ENCODE measurements at regions not wholly inside any gene's neighbourhood (a gene's known extent, or its start where the extent isn't known, plus 50 kb on each side); places are given as distances from the start of the nearest gene placed in this dataset.

DNA sequence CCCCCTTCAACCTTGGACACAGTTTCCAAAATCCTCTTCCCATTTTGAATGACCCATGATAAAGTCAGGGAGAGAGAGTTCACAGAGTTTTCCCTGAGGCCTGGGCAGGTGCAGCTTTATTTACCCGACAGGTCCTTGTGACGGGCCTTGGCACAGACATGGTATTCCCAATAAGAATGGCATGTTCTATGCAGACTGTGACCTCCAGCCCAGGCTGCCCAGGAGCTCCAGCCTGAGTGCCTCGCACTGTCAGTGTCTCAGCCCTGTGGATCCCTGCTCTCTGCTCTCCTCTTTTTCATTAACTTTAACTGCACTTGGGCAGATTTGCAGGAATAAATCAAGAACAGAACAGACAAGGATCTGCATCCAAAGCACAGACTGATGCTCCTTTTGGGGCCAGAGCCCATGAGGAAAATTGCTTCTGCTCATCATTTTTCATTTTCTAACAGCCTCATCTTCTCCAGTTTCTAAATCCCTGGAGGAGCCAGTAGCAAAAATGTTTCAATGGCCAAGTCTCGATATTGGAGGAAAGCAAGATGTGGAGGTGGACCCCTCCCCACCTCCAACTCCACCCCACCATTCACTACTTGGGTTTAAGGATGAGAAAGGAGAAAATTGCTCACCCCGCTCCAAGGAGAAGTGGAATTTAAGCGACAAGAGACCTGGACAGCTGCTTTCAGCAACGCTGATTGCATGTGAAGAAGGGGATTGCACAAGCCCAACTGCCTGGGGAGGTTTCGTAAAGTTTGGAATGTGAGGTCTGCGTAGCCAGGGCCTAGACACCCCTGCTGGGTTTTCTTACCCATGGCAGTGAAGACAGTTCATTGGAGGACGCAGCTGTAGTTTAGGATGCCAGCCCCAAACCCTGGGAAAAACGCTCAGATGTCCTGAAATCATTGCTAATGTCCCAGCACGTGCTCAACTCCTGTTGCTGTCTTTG, 225.9 kb downstream of the WDR11 start:
- no peak for DNase-seq

- no peak for DNase-seq
Measured at GRCh38 chr10:121078036-121078435, 226.9 kb downstream of the WDR11 start.

DNA sequence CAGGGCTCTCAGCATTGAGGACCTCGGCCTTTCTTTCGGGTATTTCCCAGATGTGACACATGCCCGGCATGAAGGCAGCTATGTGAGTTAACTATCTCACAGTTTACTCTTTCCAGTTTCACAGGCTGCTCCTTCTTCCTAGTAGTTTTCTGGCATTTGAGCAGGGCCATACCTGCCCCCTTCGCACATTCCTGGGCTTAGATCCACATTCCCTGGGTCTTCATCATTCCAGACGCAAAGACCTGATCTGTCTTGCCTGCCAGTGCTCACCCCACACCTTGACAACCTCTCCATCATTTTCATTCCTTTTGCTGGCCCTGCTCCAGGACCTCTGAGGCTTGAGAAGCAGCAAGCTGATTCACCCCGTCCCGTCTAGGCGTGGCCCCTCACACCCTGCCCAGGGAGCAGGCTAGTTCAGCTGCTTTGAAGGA, 227.5 kb downstream of the WDR11 start:
- DNase-seq = no peak

GRCh38 chr10:121079226-121079625, 228.1 kb downstream of the WDR11 start:
- no peak for DNase-seq

DNA sequence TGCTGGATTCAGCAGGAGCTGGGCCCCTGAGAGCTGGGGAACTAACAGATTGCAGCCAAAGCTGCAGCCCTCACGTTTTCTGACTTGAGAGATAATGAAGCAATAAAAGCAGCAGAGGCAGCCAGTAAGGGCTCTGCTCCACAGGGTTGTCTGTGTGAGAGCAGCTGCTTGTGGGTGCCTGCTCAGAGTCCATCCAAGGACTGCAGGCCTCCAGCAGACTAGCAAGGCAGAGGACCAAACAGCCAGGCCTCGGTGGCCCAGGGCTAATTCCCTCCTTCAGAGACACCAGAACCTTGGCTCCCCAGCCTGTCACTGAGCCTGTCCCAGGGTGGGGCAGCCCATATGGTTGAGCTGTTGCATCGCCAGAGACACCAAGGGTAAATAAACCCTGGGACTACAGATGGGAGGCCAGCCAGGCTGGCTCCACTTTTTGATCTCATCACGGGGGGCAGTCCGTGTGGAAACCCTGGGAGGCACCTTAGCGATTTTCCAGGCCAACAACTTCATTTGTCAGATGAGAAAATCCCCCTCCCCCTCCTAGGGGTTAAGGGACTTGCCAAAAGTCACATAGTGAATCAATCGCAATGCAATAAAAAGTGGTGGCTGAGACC, 229.2 kb downstream of the WDR11 start:
- DNase-seq = no peak

GRCh38 chr10:121081306-121081705, 230.1 kb downstream of the WDR11 start:
- no peak for DNase-seq

DNA sequence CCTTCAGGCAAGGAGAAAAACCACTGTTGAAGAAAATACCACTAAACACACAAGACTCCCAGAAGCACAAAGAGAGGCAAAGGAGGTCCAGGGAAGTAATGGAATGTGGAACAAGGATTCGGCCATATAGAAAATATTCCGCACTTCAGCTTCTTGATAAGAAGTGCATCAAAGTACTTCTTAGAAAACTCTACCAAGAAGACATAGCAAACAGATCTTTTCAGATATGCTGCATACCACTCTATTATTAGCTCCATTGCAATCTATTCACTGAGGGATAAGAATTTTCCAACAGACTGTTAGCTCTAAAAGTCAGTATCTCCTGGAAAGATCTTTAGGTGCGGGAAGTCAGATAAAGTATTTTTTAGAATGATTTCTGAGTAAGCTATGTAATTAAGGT, 231.8 kb downstream of the WDR11 start:
- DNase-seq = no peak

DNA sequence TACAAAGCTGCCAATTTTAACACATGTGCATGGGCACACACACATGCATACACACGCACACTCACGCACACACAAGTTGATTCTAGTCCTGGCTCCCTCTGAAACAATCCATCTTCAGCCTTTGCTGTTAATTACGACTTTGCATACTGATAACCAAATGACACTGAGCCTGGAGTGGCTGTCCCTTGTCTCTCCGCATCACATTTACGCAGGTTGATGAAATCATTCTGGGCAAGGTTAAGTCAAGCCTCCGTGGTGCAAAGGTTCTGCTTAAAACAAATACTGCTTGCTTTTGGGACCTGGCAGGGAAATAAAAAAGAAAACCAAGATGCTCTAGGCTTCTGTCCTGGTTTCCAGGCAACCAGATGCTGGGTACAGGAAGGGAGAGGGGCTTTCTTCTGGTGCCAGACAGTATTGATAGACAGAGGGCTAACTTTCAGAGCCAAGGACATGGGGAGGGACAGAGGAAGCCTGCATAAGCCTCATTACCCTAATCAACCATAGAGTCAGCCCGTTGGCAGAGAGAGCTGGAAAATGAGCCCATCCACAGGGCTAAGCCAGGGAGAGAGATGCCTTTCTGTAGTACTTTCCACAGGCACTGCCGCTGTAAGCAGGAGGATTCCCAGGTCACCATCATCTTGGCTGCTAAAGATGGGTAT, 233.0 kb downstream of the WDR11 start:
- DNase-seq = no peak

- no peak for DNase-seq
Measured at GRCh38 chr10:121084675-121085070, 233.5 kb downstream of the WDR11 start.

GRCh38 chr10:121085367-121085766, 234.2 kb downstream of the WDR11 start:
- no peak for DNase-seq

DNA sequence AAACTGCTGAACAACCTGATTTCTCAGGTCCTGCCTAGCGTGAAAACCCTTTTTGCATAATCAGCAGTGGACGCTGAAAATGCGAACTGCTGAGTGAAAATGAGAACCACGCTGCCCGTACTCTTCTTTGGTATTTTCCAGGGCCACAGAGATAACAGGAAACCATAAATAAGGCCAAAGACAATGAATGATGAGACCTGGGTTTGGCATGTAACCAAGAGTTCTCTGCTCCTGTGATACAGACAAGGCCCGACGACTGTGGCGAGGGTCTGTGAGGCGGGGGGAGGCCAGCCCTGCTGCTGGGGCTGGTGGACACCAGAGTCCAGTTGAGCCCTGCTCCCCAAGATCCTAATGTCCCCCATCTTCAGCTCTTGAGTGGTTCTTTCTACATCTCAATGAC, 236.0 kb downstream of the WDR11 start:
- DNase-seq = no peak

- DNase-seq = no peak
Measured at GRCh38 chr10:121087688-121088087, 236.5 kb downstream of the WDR11 start.

- no peak for DNase-seq
Measured at GRCh38 chr10:121088524-121088923, 237.4 kb downstream of the WDR11 start.

GRCh38 chr10:121089434-121089833, 238.3 kb downstream of the WDR11 start:
- DNase-seq = no peak

GRCh38 chr10:121091961-121092719, 241.0 kb downstream of the WDR11 start:
- no peak for DNase-seq

DNA sequence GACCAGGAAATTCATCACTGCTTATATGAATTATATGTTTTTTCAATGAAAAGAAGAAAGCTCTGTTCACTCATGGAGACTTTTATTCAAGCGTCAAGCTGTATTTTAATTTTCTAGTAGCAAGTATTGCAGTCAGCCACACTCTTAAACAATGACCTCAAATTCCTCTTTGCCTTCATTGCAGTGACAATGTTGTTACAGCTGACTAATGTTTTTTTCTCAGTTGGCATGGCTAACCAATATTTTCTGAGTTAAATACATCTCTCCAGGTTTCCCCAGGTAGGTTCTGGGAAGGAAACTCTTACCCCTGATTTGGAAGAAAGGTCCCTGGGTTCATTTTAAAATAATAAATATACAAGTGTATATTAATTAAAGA, 241.5 kb downstream of the WDR11 start:
- DNase-seq = no peak

DNA sequence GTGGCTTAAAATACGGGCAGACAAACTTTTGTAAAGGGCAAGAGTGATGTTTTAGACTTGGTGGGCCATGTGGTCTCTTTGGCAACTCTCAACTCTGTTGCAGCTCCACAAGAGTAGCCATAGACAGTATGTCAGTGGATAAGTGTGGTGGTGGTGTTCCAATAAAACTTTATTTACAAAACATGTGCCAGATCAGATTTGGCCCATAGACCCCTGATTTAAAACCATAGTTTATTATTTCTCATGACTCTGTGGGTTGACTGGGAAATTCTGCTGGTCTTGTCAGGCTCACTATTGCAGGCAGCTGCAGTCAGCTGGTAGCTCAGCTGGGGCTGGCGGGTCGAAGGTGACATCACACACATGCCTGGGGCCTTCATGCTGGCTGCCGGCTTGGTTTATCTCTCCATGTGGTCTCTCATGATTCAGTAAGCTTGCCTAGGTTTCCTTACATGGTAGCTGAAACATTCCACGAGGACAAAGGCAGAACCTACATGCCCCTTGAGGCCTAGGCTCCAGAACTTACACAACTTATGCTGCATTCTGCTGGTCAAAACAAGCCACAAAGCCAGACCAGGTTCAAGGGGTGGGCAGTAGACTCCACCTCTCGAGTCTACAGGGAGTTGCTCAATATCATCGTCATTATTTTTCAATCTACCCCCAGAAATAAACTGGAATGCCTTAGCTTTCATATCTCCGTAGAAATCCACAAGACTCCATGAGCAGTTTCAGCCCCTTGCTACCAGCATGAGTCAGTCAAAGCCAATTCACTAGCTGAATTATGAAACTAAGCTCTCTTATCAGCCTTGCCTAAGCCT, 245.7 kb downstream of the WDR11 start:
- DNase-seq = no peak

DNA sequence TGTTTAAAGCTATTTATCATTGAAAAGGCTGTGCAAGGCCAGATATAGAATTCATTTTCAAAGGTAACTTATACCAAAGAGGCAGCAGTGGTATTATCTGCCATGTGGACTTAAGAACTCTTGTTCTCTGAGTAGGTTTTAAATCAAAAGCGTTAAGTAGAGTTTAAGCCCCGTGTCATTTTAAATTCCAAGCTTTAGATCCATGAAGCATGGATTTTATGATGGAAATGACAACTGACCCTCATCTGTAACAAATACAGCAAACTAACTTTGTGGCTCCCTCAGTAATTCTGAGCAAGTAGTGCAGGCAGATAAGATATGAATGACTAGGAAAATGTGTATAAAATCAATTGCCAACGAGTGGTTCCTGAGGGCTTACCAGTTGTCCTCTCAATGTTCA, 247.0 kb downstream of the WDR11 start:
- no peak for DNase-seq

GRCh38 chr10:121098751-121099150, 247.6 kb downstream of the WDR11 start:
- DNase-seq = no peak

- no peak for DNase-seq
Measured at GRCh38 chr10:121099181-121099580, 248.0 kb downstream of the WDR11 start.

- DNase-seq = no peak
Measured at GRCh38 chr10:121099592-121099991, 248.4 kb downstream of the WDR11 start.

DNA sequence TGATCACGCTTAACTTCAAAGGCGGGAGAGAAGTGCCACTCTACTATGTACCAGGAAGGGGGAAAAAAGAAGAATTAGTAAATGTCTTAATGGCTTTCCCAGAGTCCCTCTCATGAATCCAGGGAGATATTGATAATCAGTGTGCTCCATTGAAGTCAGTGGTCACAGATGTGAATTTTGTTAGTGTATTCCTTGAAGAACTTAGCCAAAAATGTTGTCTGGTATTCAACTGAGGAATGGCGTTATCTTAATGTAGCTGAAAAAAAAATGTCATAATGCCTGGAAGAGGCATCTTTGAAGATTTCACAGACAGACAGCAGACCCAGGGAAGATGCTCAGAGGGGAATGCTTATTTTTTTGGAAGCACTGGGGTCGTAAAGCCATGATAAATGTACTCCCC, 250.4 kb downstream of the WDR11 start:
- no peak for DNase-seq
